ENCODE measurements at regions not wholly inside any gene's neighbourhood (a gene's known extent, or its start where the extent isn't known, plus 50 kb on each side); places are given as distances from the start of the nearest gene placed in this dataset.
"Not testable (repeated sequence)": the region's sequence is repeated elsewhere in the genome, so short reads cannot be mapped to it uniquely, and the experiment has no call there.

- DNase-seq (ENCODE audit: low read depth), result no peak
Observed at GRCh38 chr15:62412686-62413085, 247.6 kb upstream of the C2CD4B start.

GRCh38 chr15:62413153-62413552, 248.1 kb upstream of the C2CD4B start:
- DNase-seq (ENCODE audit: low read depth), result no peak

GRCh38 chr15:62413786-62414185, 248.7 kb upstream of the C2CD4B start:
- no peak for DNase-seq (ENCODE audit: low read depth)

- no peak for DNase-seq (ENCODE audit: low read depth)
Observed at GRCh38 chr15:62415498-62415897, 250.4 kb upstream of the C2CD4B start.

- DNase-seq (ENCODE audit: low read depth), result no peak
Observed at GRCh38 chr15:62416526-62416925, 251.4 kb upstream of the C2CD4B start.

- no peak for DNase-seq (ENCODE audit: low read depth)
Observed at GRCh38 chr15:62417439-62417838, 252.4 kb upstream of the C2CD4B start.

GRCh38 chr15:62418496-62418895, 253.4 kb upstream of the C2CD4B start:
- not testable (repeated sequence) for DNase-seq (ENCODE audit: low read depth)

GRCh38 chr15:62419192-62419591, 254.1 kb upstream of the C2CD4B start:
- no peak for DNase-seq (ENCODE audit: low read depth)

- not testable (repeated sequence) for DNase-seq (ENCODE audit: low read depth)
Observed at GRCh38 chr15:62420371-62420770, 255.3 kb upstream of the C2CD4B start.

- DNase-seq (ENCODE audit: low read depth), result no peak
Observed at GRCh38 chr15:62421289-62421688, 256.2 kb upstream of the C2CD4B start.

- no peak for DNase-seq (ENCODE audit: low read depth)
Observed at GRCh38 chr15:62426387-62426956, 261.4 kb upstream of the C2CD4B start.

GRCh38 chr15:62428259-62428658, 263.2 kb upstream of the C2CD4B start:
- no peak for DNase-seq (ENCODE audit: low read depth)

GRCh38 chr15:62428851-62429598, 263.9 kb upstream of the C2CD4B start:
- DNase-seq (ENCODE audit: low read depth), result no peak

- no peak for DNase-seq (ENCODE audit: low read depth)
Observed at GRCh38 chr15:62430056-62430455, 265.0 kb upstream of the C2CD4B start.

- no peak for DNase-seq (ENCODE audit: low read depth)
Observed at GRCh38 chr15:62430552-62430951, 265.5 kb upstream of the C2CD4B start.

GRCh38 chr15:62431008-62431797, 266.1 kb upstream of the C2CD4B start:
- no peak for DNase-seq (ENCODE audit: low read depth)

- DNase-seq (ENCODE audit: low read depth), result no peak
Observed at GRCh38 chr15:62431817-62432216, 266.7 kb upstream of the C2CD4B start.

GRCh38 chr15:62432702-62433398, 267.8 kb upstream of the C2CD4B start:
- DNase-seq (ENCODE audit: low read depth), result no peak

GRCh38 chr15:62436235-62436634, 271.1 kb upstream of the C2CD4B start:
- DNase-seq (ENCODE audit: low read depth), result no peak

GRCh38 chr15:62437753-62438152, 272.7 kb upstream of the C2CD4B start:
- DNase-seq (ENCODE audit: low read depth), result no peak

- DNase-seq (ENCODE audit: low read depth), result no peak
Observed at GRCh38 chr15:62439543-62440016, 274.5 kb upstream of the C2CD4B start.

GRCh38 chr15:62440362-62441105, 275.4 kb upstream of the C2CD4B start:
- DNase-seq (ENCODE audit: low read depth), result no peak
